HepG2 (cell line): ENCODE measurements at regions not wholly inside any gene's neighbourhood (a gene's known extent, or its start where the extent isn't known, plus 50 kb on each side); places are given as distances from the start of the nearest gene placed in this dataset.

Source experiments
- HNRNPUL1 ChIP-seq: fragments of 200-400 bp; formaldehyde crosslinking; IDR thresholded peaks from 2 replicates; pipeline ENCODE4 v1.6.1; 2017; ENCODE audit warnings: low read depth, mild to moderate bottlenecking, low read length, moderate library complexity
- IKZF1 ChIP-seq: fragments of 450-650 bp; IDR thresholded peaks from 2 replicates; pipeline ENCODE4 v1.7.1; 2016
- NCOA1 ChIP-seq: sonication (generic); formaldehyde crosslinking; IDR thresholded peaks from 2 replicates; pipeline ENCODE4 v1.9.0; 2021; ENCODE audit warnings: missing genetic modification reagents
- PAWR ChIP-seq: sonication (generic); formaldehyde crosslinking; IDR thresholded peaks from 2 replicates; pipeline ENCODE4 v1.4.0; 2020; ENCODE audit warnings: missing genetic modification reagents, mild to moderate bottlenecking, borderline replicate concordance
- SOX6 ChIP-seq, 2 experiments: fragments of 450-650 bp in 1 of 2; sonication (generic) in 1 of 2; formaldehyde crosslinking in 1 of 2; IDR thresholded peaks; 2 replicates each; pipeline versions ENCODE4 v1.4.0 to v1.6.1; 2017 to 2020; ENCODE audit warnings: antibody characterized with exemption in 1 of 2, mild to moderate bottlenecking in 1 of 2, missing genetic modification reagents in 1 of 2
- SUZ12 ChIP-seq: fragments of 150-350 bp; IDR thresholded peaks from 2 replicates; pipeline ENCODE4 v1.6.1; 2014; ENCODE audit warnings: low read depth, low read length
- U2AF1 ChIP-seq: fragments of 200-400 bp; formaldehyde crosslinking; optimal IDR thresholded peaks from 2 replicates; pipeline ENCODE3; 2017; ENCODE audit warnings: mild to moderate bottlenecking, low read depth, low read length
- ZNF768 ChIP-seq: sonication (generic); formaldehyde crosslinking; IDR thresholded peaks from 2 replicates; pipeline ENCODE4 v1.4.0; 2020; ENCODE audit warnings: missing genetic modification reagents
- TF ChIP-seq, protein P1 (sequence below): sonication (generic); formaldehyde crosslinking; IDR thresholded peaks from 2 replicates; pipeline ENCODE4 v1.4.0; 2020; ENCODE audit warnings: missing genetic modification reagents, mild to moderate bottlenecking, borderline replicate concordance
- TF ChIP-seq, protein P2 (sequence below): sonication (generic); formaldehyde crosslinking; IDR thresholded peaks from 2 replicates; pipeline ENCODE4 v1.4.0; 2020; ENCODE audit warnings: missing genetic modification reagents
- TF ChIP-seq, protein P3 (sequence below): sonication (generic); formaldehyde crosslinking; IDR thresholded peaks from 2 replicates; pipeline ENCODE4 v1.8.1; 2022; ENCODE audit warnings: low read depth, mild to moderate bottlenecking, missing genetic modification reagents
- TF ChIP-seq, protein P4 (sequence below): sonication (generic); formaldehyde crosslinking; IDR thresholded peaks from 2 replicates; pipeline ENCODE4 v1.4.0; 2020; ENCODE audit warnings: mild to moderate bottlenecking, missing genetic modification reagents

- TF ChIP-seq, protein P1, sequence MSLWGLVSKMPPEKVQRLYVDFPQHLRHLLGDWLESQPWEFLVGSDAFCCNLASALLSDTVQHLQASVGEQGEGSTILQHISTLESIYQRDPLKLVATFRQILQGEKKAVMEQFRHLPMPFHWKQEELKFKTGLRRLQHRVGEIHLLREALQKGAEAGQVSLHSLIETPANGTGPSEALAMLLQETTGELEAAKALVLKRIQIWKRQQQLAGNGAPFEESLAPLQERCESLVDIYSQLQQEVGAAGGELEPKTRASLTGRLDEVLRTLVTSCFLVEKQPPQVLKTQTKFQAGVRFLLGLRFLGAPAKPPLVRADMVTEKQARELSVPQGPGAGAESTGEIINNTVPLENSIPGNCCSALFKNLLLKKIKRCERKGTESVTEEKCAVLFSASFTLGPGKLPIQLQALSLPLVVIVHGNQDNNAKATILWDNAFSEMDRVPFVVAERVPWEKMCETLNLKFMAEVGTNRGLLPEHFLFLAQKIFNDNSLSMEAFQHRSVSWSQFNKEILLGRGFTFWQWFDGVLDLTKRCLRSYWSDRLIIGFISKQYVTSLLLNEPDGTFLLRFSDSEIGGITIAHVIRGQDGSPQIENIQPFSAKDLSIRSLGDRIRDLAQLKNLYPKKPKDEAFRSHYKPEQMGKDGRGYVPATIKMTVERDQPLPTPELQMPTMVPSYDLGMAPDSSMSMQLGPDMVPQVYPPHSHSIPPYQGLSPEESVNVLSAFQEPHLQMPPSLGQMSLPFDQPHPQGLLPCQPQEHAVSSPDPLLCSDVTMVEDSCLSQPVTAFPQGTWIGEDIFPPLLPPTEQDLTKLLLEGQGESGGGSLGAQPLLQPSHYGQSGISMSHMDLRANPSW = no peak
- TF ChIP-seq, protein P2, sequence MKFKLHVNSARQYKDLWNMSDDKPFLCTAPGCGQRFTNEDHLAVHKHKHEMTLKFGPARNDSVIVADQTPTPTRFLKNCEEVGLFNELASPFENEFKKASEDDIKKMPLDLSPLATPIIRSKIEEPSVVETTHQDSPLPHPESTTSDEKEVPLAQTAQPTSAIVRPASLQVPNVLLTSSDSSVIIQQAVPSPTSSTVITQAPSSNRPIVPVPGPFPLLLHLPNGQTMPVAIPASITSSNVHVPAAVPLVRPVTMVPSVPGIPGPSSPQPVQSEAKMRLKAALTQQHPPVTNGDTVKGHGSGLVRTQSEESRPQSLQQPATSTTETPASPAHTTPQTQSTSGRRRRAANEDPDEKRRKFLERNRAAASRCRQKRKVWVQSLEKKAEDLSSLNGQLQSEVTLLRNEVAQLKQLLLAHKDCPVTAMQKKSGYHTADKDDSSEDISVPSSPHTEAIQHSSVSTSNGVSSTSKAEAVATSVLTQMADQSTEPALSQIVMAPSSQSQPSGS = no peak
- no peak for TF ChIP-seq PAWR
- no peak for TF ChIP-seq SUZ12
- TF ChIP-seq, protein P3, sequence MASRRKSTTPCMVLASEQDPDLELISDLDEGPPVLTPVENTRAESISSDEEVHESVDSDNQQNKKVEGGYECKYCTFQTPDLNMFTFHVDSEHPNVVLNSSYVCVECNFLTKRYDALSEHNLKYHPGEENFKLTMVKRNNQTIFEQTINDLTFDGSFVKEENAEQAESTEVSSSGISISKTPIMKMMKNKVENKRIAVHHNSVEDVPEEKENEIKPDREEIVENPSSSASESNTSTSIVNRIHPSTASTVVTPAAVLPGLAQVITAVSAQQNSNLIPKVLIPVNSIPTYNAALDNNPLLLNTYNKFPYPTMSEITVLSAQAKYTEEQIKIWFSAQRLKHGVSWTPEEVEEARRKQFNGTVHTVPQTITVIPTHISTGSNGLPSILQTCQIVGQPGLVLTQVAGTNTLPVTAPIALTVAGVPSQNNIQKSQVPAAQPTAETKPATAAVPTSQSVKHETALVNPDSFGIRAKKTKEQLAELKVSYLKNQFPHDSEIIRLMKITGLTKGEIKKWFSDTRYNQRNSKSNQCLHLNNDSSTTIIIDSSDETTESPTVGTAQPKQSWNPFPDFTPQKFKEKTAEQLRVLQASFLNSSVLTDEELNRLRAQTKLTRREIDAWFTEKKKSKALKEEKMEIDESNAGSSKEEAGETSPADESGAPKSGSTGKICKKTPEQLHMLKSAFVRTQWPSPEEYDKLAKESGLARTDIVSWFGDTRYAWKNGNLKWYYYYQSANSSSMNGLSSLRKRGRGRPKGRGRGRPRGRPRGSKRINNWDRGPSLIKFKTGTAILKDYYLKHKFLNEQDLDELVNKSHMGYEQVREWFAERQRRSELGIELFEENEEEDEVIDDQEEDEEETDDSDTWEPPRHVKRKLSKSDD (CRISPR knock-in tag) = no peak
- TF ChIP-seq SOX6 (IDR thresholded peaks at IDR 0.05) = no peak
- no peak for TF ChIP-seq SOX6 (CRISPR knock-in tag; IDR thresholded peaks at IDR 0.05)
- TF ChIP-seq U2AF1 = no peak
- TF ChIP-seq ZNF768 (CRISPR knock-in tag) = no peak; the same call in 1 of the 2 replicates
- TF ChIP-seq HNRNPUL1 = no peak
- no peak for TF ChIP-seq IKZF1
- TF ChIP-seq, protein P4, sequence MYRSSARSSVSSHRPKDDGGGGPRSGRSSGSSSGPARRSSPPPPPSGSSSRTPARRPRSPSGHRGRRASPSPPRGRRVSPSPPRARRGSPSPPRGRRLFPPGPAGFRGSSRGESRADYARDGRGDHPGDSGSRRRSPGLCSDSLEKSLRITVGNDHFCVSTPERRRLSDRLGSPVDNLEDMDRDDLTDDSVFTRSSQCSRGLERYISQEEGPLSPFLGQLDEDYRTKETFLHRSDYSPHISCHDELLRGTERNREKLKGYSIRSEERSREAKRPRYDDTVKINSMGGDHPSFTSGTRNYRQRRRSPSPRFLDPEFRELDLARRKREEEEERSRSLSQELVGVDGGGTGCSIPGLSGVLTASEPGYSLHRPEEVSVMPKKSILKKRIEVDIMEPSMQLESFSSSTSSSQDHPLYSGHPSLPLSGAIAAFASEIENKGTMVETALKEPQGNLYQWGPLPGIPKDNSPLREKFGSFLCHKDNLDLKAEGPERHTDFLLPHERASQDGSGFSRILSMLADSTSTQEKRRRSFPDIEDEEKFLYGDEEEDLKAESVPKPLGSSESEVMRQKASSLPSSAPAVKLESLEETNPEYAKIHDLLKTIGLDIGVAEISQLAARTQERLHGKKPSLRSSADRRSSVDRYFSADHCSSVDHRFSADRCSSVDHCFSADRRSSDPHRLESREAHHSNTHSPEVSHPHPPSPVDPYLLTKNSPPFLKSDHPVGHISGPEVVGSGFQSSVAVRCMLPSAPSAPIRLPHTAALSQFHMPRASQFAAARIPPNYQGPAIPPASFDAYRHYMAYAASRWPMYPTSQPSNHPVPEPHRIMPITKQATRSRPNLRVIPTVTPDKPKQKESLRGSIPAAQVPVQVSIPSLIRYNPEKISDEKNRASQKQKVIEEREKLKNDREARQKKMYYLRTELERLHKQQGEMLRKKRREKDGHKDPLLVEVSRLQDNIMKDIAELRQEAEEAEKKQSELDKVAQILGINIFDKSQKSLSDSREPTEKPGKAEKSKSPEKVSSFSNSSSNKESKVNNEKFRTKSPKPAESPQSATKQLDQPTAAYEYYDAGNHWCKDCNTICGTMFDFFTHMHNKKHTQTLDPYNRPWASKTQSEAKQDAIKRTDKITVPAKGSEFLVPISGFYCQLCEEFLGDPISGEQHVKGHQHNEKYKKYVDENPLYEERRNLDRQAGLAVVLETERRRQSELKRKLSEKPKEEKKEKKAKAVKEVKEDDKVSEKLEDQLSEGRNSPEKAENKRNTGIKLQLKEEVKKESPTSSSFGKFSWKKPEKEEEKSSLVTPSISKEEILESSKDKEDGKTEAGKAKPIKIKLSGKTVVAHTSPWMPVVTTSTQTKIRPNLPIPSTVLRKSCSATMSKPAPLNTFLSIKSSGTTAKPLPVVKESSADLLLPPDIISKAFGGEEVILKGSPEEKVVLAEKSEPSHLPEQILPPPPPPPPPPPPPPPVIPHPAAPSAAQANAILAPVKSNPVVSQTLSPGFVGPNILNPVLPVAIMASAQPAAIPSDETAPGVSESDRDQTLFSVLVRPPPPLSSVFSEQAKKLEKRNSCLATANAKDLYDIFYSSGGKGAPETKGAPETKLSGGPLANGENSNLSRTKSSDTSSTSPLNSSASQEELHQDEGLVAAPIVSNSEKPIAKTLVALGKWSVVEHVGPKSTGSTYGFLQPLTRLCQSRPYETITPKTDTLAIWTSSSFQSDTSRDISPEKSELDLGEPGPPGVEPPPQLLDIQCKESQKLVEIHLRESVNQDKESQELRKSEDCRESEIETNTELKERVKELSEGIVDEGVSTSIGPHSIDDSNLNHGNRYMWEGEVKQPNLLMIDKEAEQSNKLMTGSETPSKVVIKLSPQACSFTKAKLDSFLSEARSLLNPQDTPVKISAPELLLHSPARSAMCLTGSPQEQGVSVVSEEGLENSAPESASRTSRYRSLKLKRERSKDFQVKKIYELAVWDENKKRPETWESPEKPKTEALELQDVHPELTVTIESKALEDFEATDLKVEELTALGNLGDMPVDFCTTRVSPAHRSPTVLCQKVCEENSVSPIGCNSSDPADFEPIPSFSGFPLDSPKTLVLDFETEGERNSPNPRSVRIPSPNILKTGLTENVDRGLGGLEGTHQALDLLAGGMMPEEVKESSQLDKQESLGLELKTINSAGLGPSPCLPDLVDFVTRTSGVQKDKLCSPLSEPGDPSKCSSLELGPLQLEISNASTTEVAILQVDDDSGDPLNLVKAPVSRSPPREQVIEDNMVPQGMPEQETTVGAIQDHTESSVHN (CRISPR knock-in tag) = no peak
- no peak for TF ChIP-seq NCOA1
Observed at GRCh38 chr20:51318058-51318949, 224.2 kb downstream of the NFATC2 start (continued).
